GM12878 (cell line): ENCODE measurements at regions not wholly inside any gene's neighbourhood (a gene's known extent, or its start where the extent isn't known, plus 50 kb on each side); places are given as distances from the start of the nearest gene placed in this dataset.

Source experiments
- ATAC-seq: fragments of 200-7000 bp; cut with Tn5 transposase; 3 replicates; pipeline ENCODE4 v1.9.1; 2020; ENCODE audit warnings: mild to moderate bottlenecking, moderate library complexity
- BruUV-seq: library from RNA; stranded (reverse); fragments of 400-500 nt; replicated peaks from 2 replicates; lab custom pipeline; 2021; lab: Mats Ljungman, UMichigan
- CTCF ChIA-PET: fragments of 300-600 bp; sonication (Branson Sonifier 250); formaldehyde crosslinking; extraction: SDS; loops from one replicate; lab custom pipeline; 2021; ENCODE audit warnings: inconsistent platforms; lab: Yijun Ruan, JAX
- POLR2A ChIA-PET: fragments of 350-600 bp; formaldehyde crosslinking; extraction: SDS; loops from one replicate; lab custom pipeline; 2021; ENCODE audit warnings: inconsistent platforms; lab: Charles Lee
- RAD21 ChIA-PET: fragments of 300-600 bp; sonication (Branson Sonifier 250); formaldehyde crosslinking; loops from one replicate; lab custom pipeline; 2023; ENCODE audit warnings: antibody characterized with exemption; ENCODE audit not compliant: unreplicated experiment; lab: Charles Lee
- SMC1A ChIA-PET: fragments of 300-600 bp; sonication (Branson Sonifier 250); formaldehyde crosslinking; loops from one replicate; lab custom pipeline; 2023; ENCODE audit not compliant: unreplicated experiment, uncharacterized antibody; lab: Charles Lee
- DNase-seq: peaks from one replicate; pipeline ENCODE4 v3.0.0-alpha.2; 2011; ENCODE audit warnings: low read depth, low spot score
- FAIRE-seq: peaks from 3 replicates; lab custom pipeline; 2011; peaks lifted over from hg19 to GRCh38; lab: Jason Lieb, UNC
- H2AFZ ChIP-seq: 2 replicates; pipeline ENCODE4 v1.6.0; 2011; ENCODE audit warnings: low read depth, low read length, control low read depth; ENCODE audit not compliant: control insufficient read depth
- H3K27ac ChIP-seq: 2 replicates; pipeline ENCODE4 v1.5.1; 2011; ENCODE audit warnings: control low read depth; ENCODE audit not compliant: control insufficient read depth, insufficient read depth
- H3K27me3 ChIP-seq, 2 experiments: replicated peaks in 1 of 2; 2 replicates each; pipeline versions ENCODE4 v1.6.0 to v1.6.1; 2011; ENCODE audit warnings: low read length in 1 of 2; ENCODE audit not compliant: control insufficient read depth in 2 of 2, insufficient read depth in 2 of 2
- H3K36me3 ChIP-seq, 2 experiments: 2 replicates each; pipeline ENCODE4 v1.5.1; 2011; ENCODE audit warnings: low read length in 1 of 2; ENCODE audit not compliant: control insufficient read depth in 2 of 2, insufficient read depth in 2 of 2
- H3K4me1 ChIP-seq: 2 replicates; pipeline ENCODE4 v1.6.1; 2011; ENCODE audit warnings: mild to moderate bottlenecking, low read length, moderate library complexity, mixed read lengths; ENCODE audit not compliant: control insufficient read depth, insufficient read depth
- H3K4me2 ChIP-seq: 2 replicates; pipeline ENCODE4 v1.6.0; 2011; ENCODE audit warnings: control low read depth; ENCODE audit not compliant: control insufficient read depth, insufficient read depth
- H3K4me3 ChIP-seq: fragments of 200-600 bp; sonication (generic); 2 replicates; pipeline ENCODE4 v1.5.1; 2016
- H3K79me2 ChIP-seq: 2 replicates; pipeline ENCODE4 v1.6.0; 2011; ENCODE audit warnings: low read length; ENCODE audit not compliant: control insufficient read depth, insufficient read depth
- H3K9ac ChIP-seq: 2 replicates; pipeline ENCODE4 v1.8.0; 2011; ENCODE audit warnings: low read length, control low read depth, mixed read lengths; ENCODE audit not compliant: control insufficient read depth, insufficient read depth
- H3K9me3 ChIP-seq: replicated peaks from 3 replicates; pipeline ENCODE4 v1.5.1; 2011; ENCODE audit warnings: mild to moderate bottlenecking, low read length; ENCODE audit not compliant: control insufficient read depth, insufficient read depth
- H4K20me1 ChIP-seq: 2 replicates; pipeline ENCODE4 v1.6.0; 2011; ENCODE audit not compliant: control insufficient read depth, insufficient read depth
- CHD1 ChIP-seq: IDR thresholded peaks from 2 replicates; pipeline ENCODE4 v1.6.1; 2012; ENCODE audit warnings: low read depth, low read length, improper control_type of control experiment
- CHD2 ChIP-seq: IDR thresholded peaks from 2 replicates; pipeline ENCODE4 v1.6.1; 2011; ENCODE audit warnings: low read depth, low read length, improper control_type of control experiment, borderline replicate concordance
- EGR1 ChIP-seq, 2 experiments: IDR thresholded peaks; 1 replicate in 1 of 2; 2 replicates in 1 of 2; pipeline ENCODE4 v1.6.1; 2011 to 2012; ENCODE audit warnings: low read depth in 2 of 2, low read length in 2 of 2, borderline replicate concordance in 1 of 2, mild to moderate bottlenecking in 1 of 2, moderate library complexity in 1 of 2
- FOXK2 ChIP-seq: fragments of 450-650 bp; IDR thresholded peaks from 2 replicates; pipeline ENCODE4 v1.6.1; 2017; ENCODE audit warnings: mild to moderate bottlenecking, moderate library complexity
- FOXM1 ChIP-seq: IDR thresholded peaks from 2 replicates; pipeline ENCODE4 v1.6.1; 2012; ENCODE audit warnings: low read depth, mild to moderate bottlenecking, inconsistent platforms, low read length, moderate library complexity
- GATAD2B ChIP-seq: fragments of 450-650 bp; conservative IDR thresholded peaks from 2 replicates; pipeline ENCODE4 v1.6.1; 2017; ENCODE audit warnings: low read depth, mild to moderate bottlenecking, moderate library complexity
- HDAC2 ChIP-seq: fragments of 200-600 bp; sonication (generic); IDR thresholded peaks from 2 replicates; pipeline ENCODE4 v1.6.1; 2017
- IKZF2 ChIP-seq, 2 experiments: fragments of 450-650 bp; IDR thresholded peaks; 2 replicates each; pipeline ENCODE4 v1.6.1; 2017; ENCODE audit warnings: mild to moderate bottlenecking in 2 of 2, moderate library complexity in 2 of 2
- PAX8 ChIP-seq: fragments of 450-650 bp; IDR thresholded peaks from 2 replicates; pipeline ENCODE4 v1.6.1; 2017; ENCODE audit warnings: mild to moderate bottlenecking, moderate library complexity
- POLR2AphosphoS5 ChIP-seq: IDR thresholded peaks from 2 replicates; pipeline ENCODE4 v1.6.1; 2011; ENCODE audit warnings: mild to moderate bottlenecking, low read length, inconsistent platforms
- RELA ChIP-seq: fragments of 450-650 bp; IDR thresholded peaks from 2 replicates; pipeline ENCODE4 v1.8.0; 2014; ENCODE audit warnings: borderline replicate concordance; ENCODE audit not compliant: partially characterized antibody
- SP1 ChIP-seq: IDR thresholded peaks from one replicate; pipeline ENCODE4 v1.6.1; 2011; ENCODE audit warnings: low read depth, low read length
- TAF1 ChIP-seq: IDR thresholded peaks from 2 replicates; pipeline ENCODE4 v1.6.1; 2011; ENCODE audit warnings: mild to moderate bottlenecking, low read depth, low read length, borderline replicate concordance
- ZNF217 ChIP-seq: fragments of 450-650 bp; IDR thresholded peaks from 2 replicates; pipeline ENCODE4 v1.6.1; 2017; ENCODE audit warnings: antibody characterized with exemption, mild to moderate bottlenecking
- ZSCAN29 ChIP-seq: fragments of 450-650 bp; IDR thresholded peaks from 2 replicates; pipeline ENCODE4 v1.6.1; 2017; ENCODE audit warnings: mild to moderate bottlenecking, moderate library complexity
- WGBS: methylation state at CpG from one replicate; pipeline ENCODE4 v1.1.6; 2016; ENCODE audit warnings: low lambda C conversion rate; ENCODE audit not compliant: insufficient replicate concordance, insufficient coverage; ENCODE audit errors: missing lambda C conversion rate; 5-methylcytosine and 5-hydroxymethylcytosine counted together
- in situ Hi-C: fragments of 300-500 bp; cut with MboI; formaldehyde crosslinking; loops from 9 replicates; pipeline ENCODE4 v1.14.3; 2018; ENCODE audit warnings: mixed read lengths
- intact Hi-C: fragments of 100-400 bp; cut with micrococcal nuclease; formaldehyde crosslinking; loops from one replicate; pipeline ENCODE4 v1.14.2; 2022; ENCODE audit not compliant: unreplicated experiment
- TF ChIP-seq, protein P1 (sequence below): IDR thresholded peaks from 2 replicates; pipeline ENCODE4 v1.6.1; 2011; ENCODE audit warnings: low read depth, mild to moderate bottlenecking, low read length, moderate library complexity, borderline replicate concordance; ENCODE audit errors: extremely low read depth

- SMC1A ChIA-PET, result interaction anchor here (4.9 kb wide), 1 partner anchor 168 kb away, joined by 40 read pairs; no protein-coding TSS in a partner anchor
Observed at GRCh38 chr6:12480379-12480778, 190.2 kb downstream of the EDN1 start.

More at GRCh38 chr6:12480379-12480778, 190.2 kb downstream of the EDN1 start:
- Histone ChIP-seq H3K79me2 (no peaks in the 10 kb centered on the region), H2AFZ (no peak overlapping the region), H3K36me3 (no peaks in the 10 kb centered on the region), H3K4me1 (peaks cover 7% of the 10 kb centered on the region; the same call in 1 of the 2 replicates), H3K27ac (no peak overlapping the region), H4K20me1 (no peaks in the 10 kb centered on the region), H3K4me3 (no peak overlapping the region), H3K4me2 (no peak overlapping the region), H3K9ac (no peak overlapping the region), H3K27me3 (no peaks in the 10 kb centered on the region), H3K9me3 (no peaks in the 10 kb centered on the region; the same call in 2 of the 3 replicates)
- FAIRE-seq (no peak), DNase-seq (no peak), ATAC-seq (no peak)
- 5% methylated on average over 3 of the region's 3 CpGs for WGBS
- in situ Hi-C loops (no loop called here), intact Hi-C loops (loop anchor here (5.0 kb wide), 2 partner anchors 123 to 188 kb away; partner anchors contain the start of gene EDN1)
- TF ChIP-seq EGR1 (IDR thresholded peaks at IDR 0.05; ENCODE audit: borderline replicate concordance in 1 of 2, low read depth in 2 of 2, low read length in 2 of 2) (no peak), FOXM1 (no peak), HDAC2 (no peak), IKZF2 (IDR thresholded peaks at IDR 0.05) (no peak), GATAD2B (no peak), PAX8 (no peak), CHD2 (no peak), CHD1 (no peak), ZSCAN29 (no peak), POLR2AphosphoS5 (no peak), ZNF217 (no peak), SP1 (no peak), TAF1 (no peak), FOXK2 (no peak), RELA (no peak)
- TF ChIP-seq, protein P1, sequence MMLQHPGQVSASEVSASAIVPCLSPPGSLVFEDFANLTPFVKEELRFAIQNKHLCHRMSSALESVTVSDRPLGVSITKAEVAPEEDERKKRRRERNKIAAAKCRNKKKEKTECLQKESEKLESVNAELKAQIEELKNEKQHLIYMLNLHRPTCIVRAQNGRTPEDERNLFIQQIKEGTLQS, result no peak
- POLR2A ChIA-PET, result no interaction called here
- CTCF ChIA-PET, result interaction anchor here (1.3 to 1.5 kb wide), 2 partner anchors 10 to 170 kb away, joined by 4 read pairs; no protein-coding TSS in a partner anchor
- BruUV-seq, result no TSS peak
- RAD21 ChIA-PET, result no interaction called here
